GM12873 (cell line): ENCODE measurements at regions not wholly inside any gene's neighbourhood (a gene's known extent, or its start where the extent isn't known, plus 50 kb on each side); places are given as distances from the start of the nearest gene placed in this dataset.

Experiments used
- TF ChIP-seq, protein P1 (sequence below): IDR thresholded peaks from 2 replicates; pipeline ENCODE4 v1.5.1; 2012; ENCODE audit warnings: low read depth, mild to moderate bottlenecking, moderate library complexity, low read length, control low read depth; ENCODE audit not compliant: insufficient read depth; ENCODE audit errors: missing control alignments

GRCh38 chr7:153891990-153892389, 160.2 kb upstream of the DPP6 start:
- TF ChIP-seq, protein P1, sequence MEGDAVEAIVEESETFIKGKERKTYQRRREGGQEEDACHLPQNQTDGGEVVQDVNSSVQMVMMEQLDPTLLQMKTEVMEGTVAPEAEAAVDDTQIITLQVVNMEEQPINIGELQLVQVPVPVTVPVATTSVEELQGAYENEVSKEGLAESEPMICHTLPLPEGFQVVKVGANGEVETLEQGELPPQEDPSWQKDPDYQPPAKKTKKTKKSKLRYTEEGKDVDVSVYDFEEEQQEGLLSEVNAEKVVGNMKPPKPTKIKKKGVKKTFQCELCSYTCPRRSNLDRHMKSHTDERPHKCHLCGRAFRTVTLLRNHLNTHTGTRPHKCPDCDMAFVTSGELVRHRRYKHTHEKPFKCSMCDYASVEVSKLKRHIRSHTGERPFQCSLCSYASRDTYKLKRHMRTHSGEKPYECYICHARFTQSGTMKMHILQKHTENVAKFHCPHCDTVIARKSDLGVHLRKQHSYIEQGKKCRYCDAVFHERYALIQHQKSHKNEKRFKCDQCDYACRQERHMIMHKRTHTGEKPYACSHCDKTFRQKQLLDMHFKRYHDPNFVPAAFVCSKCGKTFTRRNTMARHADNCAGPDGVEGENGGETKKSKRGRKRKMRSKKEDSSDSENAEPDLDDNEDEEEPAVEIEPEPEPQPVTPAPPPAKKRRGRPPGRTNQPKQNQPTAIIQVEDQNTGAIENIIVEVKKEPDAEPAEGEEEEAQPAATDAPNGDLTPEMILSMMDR: no peak

GRCh38 chr7:153902862-153903261, 149.3 kb upstream of the DPP6 start:
- TF ChIP-seq, protein P1: no peak

DNA sequence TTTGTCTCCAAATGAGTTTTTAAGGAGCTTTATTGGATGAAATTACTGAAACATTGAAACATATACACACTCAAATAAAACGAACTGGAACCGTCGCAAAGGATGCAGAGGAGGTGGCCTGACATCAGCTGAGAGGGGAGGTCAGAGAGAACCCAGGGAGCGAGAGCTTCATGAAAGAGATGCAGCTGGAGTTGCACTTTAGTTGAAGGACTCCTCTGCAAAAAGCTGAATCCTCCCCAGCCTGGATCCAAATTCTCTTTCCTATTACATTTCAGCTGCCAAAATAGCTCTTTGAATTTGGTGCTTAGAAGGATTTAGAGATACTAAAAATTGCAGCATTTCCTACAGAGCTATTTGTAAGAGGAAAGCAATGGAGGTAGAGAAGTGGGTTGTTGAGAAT, 140.0 kb upstream of the DPP6 start:
- TF ChIP-seq, protein P1: no peak

GRCh38 chr7:153920126-153920525, 132.1 kb upstream of the DPP6 start:
- TF ChIP-seq, protein P1: no peak

GRCh38 chr7:153920897-153921296, 131.3 kb upstream of the DPP6 start:
- TF ChIP-seq, protein P1: no peak

DNA sequence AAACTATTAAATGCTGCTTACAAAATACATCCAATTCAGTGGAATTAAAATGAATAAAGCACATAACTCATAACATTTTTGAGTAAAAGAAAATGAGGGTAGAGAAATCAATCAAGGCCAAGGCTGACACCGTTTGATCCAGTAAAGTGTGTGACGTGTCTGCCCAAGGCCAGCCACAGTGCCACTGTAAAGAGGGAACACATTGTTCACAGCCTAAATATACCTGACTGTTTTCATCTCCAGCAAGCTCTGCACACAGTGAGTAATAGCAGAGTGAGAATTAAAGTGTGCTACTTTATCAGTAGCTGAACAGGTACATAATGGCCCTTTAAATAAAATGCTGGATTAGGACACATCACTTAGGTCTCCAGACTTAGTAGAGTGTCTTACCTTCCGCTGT, 130.8 kb upstream of the DPP6 start:
- TF ChIP-seq, protein P1: no peak

GRCh38 chr7:153930696-153931095, 121.5 kb upstream of the DPP6 start:
- TF ChIP-seq, protein P1: no peak
